Activated naive CD4-positive, alpha-beta T cell treated with anti-CD3 and anti-CD28 coated beads, Interleukin-2, amount 50 U/mL, for 24 hours (primary cell): ENCODE measurements at regions not wholly inside any gene's neighbourhood (a gene's known extent, or its start where the extent isn't known, plus 50 kb on each side); places are given as distances from the start of the nearest gene placed in this dataset.

ENCODE experiments used
- H3K27ac Mint-ChIP-seq: one replicate; pipeline ENCODE4 v1.8.0; 2021; ENCODE audit warnings: mild to moderate bottlenecking, mixed read lengths
- H3K27me3 Mint-ChIP-seq: one replicate; pipeline ENCODE4 v1.8.0; 2021; ENCODE audit warnings: mixed read lengths
- H3K36me3 Mint-ChIP-seq: one replicate; pipeline ENCODE4 v1.8.0; 2021; ENCODE audit warnings: mixed read lengths
- H3K4me1 Mint-ChIP-seq: one replicate; pipeline ENCODE4 v1.8.0; 2021; ENCODE audit warnings: mixed read lengths
- H3K4me3 Mint-ChIP-seq: one replicate; pipeline ENCODE4 v1.8.0; 2021; ENCODE audit warnings: mild to moderate bottlenecking, mixed read lengths
- H3K9me3 Mint-ChIP-seq: one replicate; pipeline ENCODE4 v1.8.0; 2021; ENCODE audit warnings: mixed read lengths

GRCh38 chr16:85473323-85473722 is 139.8 kb upstream of the GSE1 start:
- Mint-ChIP-seq H3K36me3 (no peaks in the 10 kb centered on the region), H3K4me1 (no peaks in the 10 kb centered on the region)

GRCh38 chr16:85473909-85474620 is 139.1 kb upstream of the GSE1 start:
- H3K4me1 Mint-ChIP-seq, result no peaks in the 10 kb centered on the region
- no peaks in the 10 kb centered on the region for H3K9me3 Mint-ChIP-seq
- no peaks in the 10 kb centered on the region for H3K27me3 Mint-ChIP-seq
- H3K27ac Mint-ChIP-seq, result no peak overlapping the region
- no peaks in the 10 kb centered on the region for H3K36me3 Mint-ChIP-seq
- no peak overlapping the region for H3K4me3 Mint-ChIP-seq

More at GRCh38 chr16:85473323-85473722, 139.8 kb upstream of the GSE1 start:
- no peaks in the 10 kb centered on the region for H3K27me3 Mint-ChIP-seq
- no peak overlapping the region for H3K27ac Mint-ChIP-seq
- H3K9me3 Mint-ChIP-seq, result no peaks in the 10 kb centered on the region
- no peak overlapping the region for H3K4me3 Mint-ChIP-seq

- Mint-ChIP-seq H3K27ac (no peak overlapping the region), H3K4me3 (no peak overlapping the region), H3K27me3 (no peaks in the 10 kb centered on the region), H3K4me1 (no peaks in the 10 kb centered on the region), H3K36me3 (no peaks in the 10 kb centered on the region), H3K9me3 (no peaks in the 10 kb centered on the region)
Observed at GRCh38 chr16:85474621-85475217, 138.4 kb upstream of the GSE1 start.

GRCh38 chr16:85475233-85475632 is 137.9 kb upstream of the GSE1 start:
- Mint-ChIP-seq H3K27me3 (no peaks in the 10 kb centered on the region), H3K36me3 (no peaks in the 10 kb centered on the region), H3K4me3 (no peak overlapping the region), H3K4me1 (no peaks in the 10 kb centered on the region), H3K9me3 (no peaks in the 10 kb centered on the region), H3K27ac (no peak overlapping the region)

- no peaks in the 10 kb centered on the region for H3K27me3 Mint-ChIP-seq
- no peaks in the 10 kb centered on the region for H3K9me3 Mint-ChIP-seq
- no peak overlapping the region for H3K4me3 Mint-ChIP-seq
- no peak overlapping the region for H3K27ac Mint-ChIP-seq
- H3K4me1 Mint-ChIP-seq, result no peaks in the 10 kb centered on the region
- H3K36me3 Mint-ChIP-seq, result no peaks in the 10 kb centered on the region
Observed at GRCh38 chr16:85475691-85476300, 137.3 kb upstream of the GSE1 start.

- no peaks in the 10 kb centered on the region for H3K27me3 Mint-ChIP-seq
- no peaks in the 10 kb centered on the region for H3K36me3 Mint-ChIP-seq
- no peaks in the 10 kb centered on the region for H3K9me3 Mint-ChIP-seq
- H3K27ac Mint-ChIP-seq, result no peak overlapping the region
- no peak overlapping the region for H3K4me3 Mint-ChIP-seq
- H3K4me1 Mint-ChIP-seq, result no peaks in the 10 kb centered on the region
Observed at GRCh38 chr16:85476389-85476788, 136.7 kb upstream of the GSE1 start.

GRCh38 chr16:85477801-85478363 is 135.2 kb upstream of the GSE1 start:
- H3K4me3 Mint-ChIP-seq, result no peak overlapping the region
- no peaks in the 10 kb centered on the region for H3K4me1 Mint-ChIP-seq
- H3K9me3 Mint-ChIP-seq, result no peaks in the 10 kb centered on the region
- H3K27ac Mint-ChIP-seq, result no peak overlapping the region
- no peaks in the 10 kb centered on the region for H3K36me3 Mint-ChIP-seq
- H3K27me3 Mint-ChIP-seq, result no peaks in the 10 kb centered on the region

- H3K27me3 Mint-ChIP-seq, result no peaks in the 10 kb centered on the region
- H3K4me3 Mint-ChIP-seq, result no peak overlapping the region
- H3K9me3 Mint-ChIP-seq, result no peaks in the 10 kb centered on the region
- H3K4me1 Mint-ChIP-seq, result no peaks in the 10 kb centered on the region
- H3K27ac Mint-ChIP-seq, result peak overlapping the region; percentile 23
- H3K36me3 Mint-ChIP-seq, result no peaks in the 10 kb centered on the region
Observed at GRCh38 chr16:85479972-85480726, 133.0 kb upstream of the GSE1 start.

GRCh38 chr16:85480727-85481101 is 132.4 kb upstream of the GSE1 start:
- Mint-ChIP-seq H3K27me3 (no peaks in the 10 kb centered on the region), H3K9me3 (no peaks in the 10 kb centered on the region), H3K27ac (no peak overlapping the region), H3K4me3 (no peak overlapping the region), H3K36me3 (no peaks in the 10 kb centered on the region), H3K4me1 (no peaks in the 10 kb centered on the region)

- no peaks in the 10 kb centered on the region for H3K27me3 Mint-ChIP-seq
- H3K4me3 Mint-ChIP-seq, result no peak overlapping the region
- H3K9me3 Mint-ChIP-seq, result no peaks in the 10 kb centered on the region
- no peaks in the 10 kb centered on the region for H3K4me1 Mint-ChIP-seq
- no peaks in the 10 kb centered on the region for H3K36me3 Mint-ChIP-seq
- no peak overlapping the region for H3K27ac Mint-ChIP-seq
Observed at GRCh38 chr16:85481206-85481605, 131.9 kb upstream of the GSE1 start.

GRCh38 chr16:85481738-85482137 is 131.4 kb upstream of the GSE1 start:
- Mint-ChIP-seq H3K27me3 (no peaks in the 10 kb centered on the region), H3K4me3 (no peak overlapping the region), H3K36me3 (no peaks in the 10 kb centered on the region), H3K9me3 (no peaks in the 10 kb centered on the region), H3K27ac (no peak overlapping the region), H3K4me1 (no peaks in the 10 kb centered on the region)

GRCh38 chr16:85483424-85483823 is 129.7 kb upstream of the GSE1 start:
- Mint-ChIP-seq H3K4me3 (no peak overlapping the region), H3K36me3 (no peaks in the 10 kb centered on the region), H3K9me3 (no peaks in the 10 kb centered on the region), H3K27me3 (no peaks in the 10 kb centered on the region), H3K27ac (no peak overlapping the region), H3K4me1 (no peaks in the 10 kb centered on the region)

- Mint-ChIP-seq H3K4me1 (no peaks in the 10 kb centered on the region), H3K27me3 (no peaks in the 10 kb centered on the region), H3K9me3 (no peaks in the 10 kb centered on the region)
Observed at GRCh38 chr16:85484347-85485300, 128.5 kb upstream of the GSE1 start.

GRCh38 chr16:85485379-85485778 is 127.7 kb upstream of the GSE1 start:
- H3K9me3 Mint-ChIP-seq, result no peaks in the 10 kb centered on the region
- no peak overlapping the region for H3K4me3 Mint-ChIP-seq
- H3K4me1 Mint-ChIP-seq, result no peaks in the 10 kb centered on the region
- no peaks in the 10 kb centered on the region for H3K27me3 Mint-ChIP-seq
- H3K27ac Mint-ChIP-seq, result no peak overlapping the region
- no peaks in the 10 kb centered on the region for H3K36me3 Mint-ChIP-seq

More at GRCh38 chr16:85484347-85485300, 128.5 kb upstream of the GSE1 start:
- Mint-ChIP-seq H3K36me3 (no peaks in the 10 kb centered on the region), H3K27ac (no peak overlapping the region), H3K4me3 (no peak overlapping the region)
